ENCODE measurements at regions not wholly inside any gene's neighbourhood (a gene's known extent, or its start where the extent isn't known, plus 50 kb on each side); places are given as distances from the start of the nearest gene placed in this dataset.

DNA sequence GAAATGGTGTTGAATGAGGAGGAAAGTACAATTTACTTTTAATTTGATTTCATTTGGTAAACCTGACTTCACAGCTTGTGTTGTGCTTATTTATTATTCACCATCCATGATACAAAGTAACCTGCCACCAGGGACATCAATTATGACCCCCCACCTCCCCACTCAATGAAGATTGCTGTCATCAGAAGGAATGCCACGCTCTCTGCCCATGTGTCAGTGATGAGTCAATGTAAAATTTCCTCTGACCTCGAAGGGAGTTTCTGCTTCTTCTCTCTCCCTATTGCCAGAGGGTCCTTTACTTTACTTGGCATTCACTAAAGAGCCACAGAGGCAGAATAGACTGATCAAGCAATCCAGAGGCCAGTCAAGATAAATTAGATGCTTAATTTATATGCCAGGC is 759.7 kb downstream of the CDH11 start:
- TF ChIP-seq EZH2 (IDR thresholded peaks at IDR 0.05) (no peak), POLR2AphosphoS5 (IDR thresholded peaks at IDR 0.05; ENCODE audit: borderline replicate concordance, low read depth, low read length) (no peak)

Data from SK-N-MC (cell line).